ENCODE measurements at regions not wholly inside any gene's neighbourhood (a gene's known extent, or its start where the extent isn't known, plus 50 kb on each side); places are given as distances from the start of the nearest gene placed in this dataset.

DNA sequence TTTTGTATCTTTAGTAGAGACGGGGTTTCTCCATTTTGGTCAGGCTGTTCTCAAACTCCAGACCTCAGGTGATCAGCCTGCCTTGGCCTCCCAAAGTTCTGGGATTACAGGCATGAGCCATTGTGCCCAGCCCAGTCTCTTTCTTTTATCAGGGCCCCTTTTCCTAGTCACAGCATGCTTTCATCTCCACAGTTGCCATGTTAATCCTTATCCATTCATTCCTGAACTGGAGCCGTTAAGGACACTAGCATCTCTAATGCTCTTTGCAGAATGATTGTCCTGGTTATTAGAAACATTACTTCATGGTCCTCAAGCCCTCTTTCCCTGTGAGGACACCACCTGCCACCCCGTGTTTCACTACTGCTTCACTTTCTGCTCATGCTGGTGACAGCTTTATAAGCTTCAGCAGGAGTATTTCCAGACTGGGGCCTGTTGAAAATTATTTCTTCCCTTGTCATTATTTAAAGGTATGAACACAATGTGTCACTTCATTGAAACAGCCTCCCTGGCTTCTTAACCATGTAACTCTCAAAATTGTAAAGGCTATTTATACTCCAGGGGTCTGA, 313.9 kb downstream of the BMPER start:
- TF ChIP-seq EZH2phosphoT487 (IDR thresholded peaks at IDR 0.05; ENCODE audit: low read depth) (no peak), CTCF (IDR thresholded peaks at IDR 0.05; ENCODE audit: low read depth, low read length) (no peak)
- H3K36me3 ChIP-seq (replicated peaks; ENCODE audit: low read depth, low read length) = no peaks in the 10 kb centered on the region
- H4K20me1 ChIP-seq (ENCODE audit: insufficient read depth, low read length) = no peaks in the 10 kb centered on the region
- H2AFZ ChIP-seq (ENCODE audit: low read depth, low read length) = no peak overlapping the region
- H3K79me2 ChIP-seq (ENCODE audit: low read length) = no peaks in the 10 kb centered on the region
- H3K9me3 ChIP-seq (ENCODE audit: insufficient read depth, low read length) = no peaks in the 10 kb centered on the region
- H3K9ac ChIP-seq (ENCODE audit: low read length) = no peak overlapping the region
- no peak overlapping the region for H3K4me3 ChIP-seq (ENCODE audit: low read length)
- no peaks in the 10 kb centered on the region for H3K27me3 ChIP-seq (ENCODE audit: low read depth, low read length)
- no peaks in the 10 kb centered on the region for H3K4me1 ChIP-seq (ENCODE audit: low read length)
- no peak overlapping the region for H3K27ac ChIP-seq (ENCODE audit: low read length)
- H3K4me2 ChIP-seq (ENCODE audit: low read length) = no peak overlapping the region

DNA sequence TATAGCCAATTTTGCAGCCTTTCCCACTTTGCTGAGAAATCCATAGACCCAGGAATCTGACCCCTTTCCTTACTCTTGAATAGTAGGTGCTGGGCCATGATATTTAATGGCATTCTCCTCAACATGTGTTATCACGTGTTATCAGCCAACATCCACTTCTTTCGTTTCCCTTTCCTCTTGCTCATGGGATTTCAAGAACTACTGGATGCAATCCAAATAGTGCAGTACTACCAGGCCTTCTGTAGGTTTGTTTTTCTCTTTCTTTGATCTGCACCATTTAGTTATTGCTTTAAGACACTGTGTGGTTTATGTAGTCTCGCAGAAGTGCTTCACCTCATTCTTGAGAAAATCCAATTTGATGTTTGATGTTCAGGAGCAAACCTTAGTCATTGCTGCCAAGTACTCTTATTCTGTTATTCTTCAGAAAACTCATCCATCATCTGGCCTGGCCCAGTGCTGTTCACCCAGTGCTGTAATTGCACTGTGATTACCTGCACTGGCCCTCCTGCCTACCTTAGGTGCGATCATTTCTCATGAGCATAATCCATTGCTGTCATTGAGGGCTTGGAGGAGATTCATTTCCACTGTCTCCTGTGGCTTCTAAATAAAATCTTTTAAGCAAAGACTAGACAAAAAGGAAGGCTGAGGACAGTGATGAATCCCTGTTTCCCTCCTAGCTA, 315.3 kb downstream of the BMPER start:
- no peak for TF ChIP-seq EZH2phosphoT487 (IDR thresholded peaks at IDR 0.05; ENCODE audit: low read depth)
- TF ChIP-seq CTCF (IDR thresholded peaks at IDR 0.05; ENCODE audit: low read depth, low read length) = no peak
- Histone ChIP-seq H3K9ac (ENCODE audit: low read length) (no peak overlapping the region), H3K27ac (ENCODE audit: low read length) (no peak overlapping the region), H3K9me3 (ENCODE audit: insufficient read depth, low read length) (no peaks in the 10 kb centered on the region), H3K27me3 (ENCODE audit: low read depth, low read length) (no peaks in the 10 kb centered on the region), H3K4me1 (ENCODE audit: low read length) (no peaks in the 10 kb centered on the region), H2AFZ (ENCODE audit: low read depth, low read length) (no peak overlapping the region), H4K20me1 (ENCODE audit: insufficient read depth, low read length) (no peaks in the 10 kb centered on the region), H3K4me3 (ENCODE audit: low read length) (no peak overlapping the region), H3K4me2 (ENCODE audit: low read length) (no peak overlapping the region), H3K36me3 (replicated peaks; ENCODE audit: low read depth, low read length) (no peaks in the 10 kb centered on the region), H3K79me2 (ENCODE audit: low read length) (no peaks in the 10 kb centered on the region)

- no peak overlapping the region for H2AFZ ChIP-seq (ENCODE audit: low read depth, low read length)
- H3K9ac ChIP-seq (ENCODE audit: low read length) = no peak overlapping the region
- H3K4me2 ChIP-seq (ENCODE audit: low read length) = no peak overlapping the region
- TF ChIP-seq EZH2phosphoT487 (IDR thresholded peaks at IDR 0.05; ENCODE audit: low read depth) = no peak
- no peaks in the 10 kb centered on the region for H3K79me2 ChIP-seq (ENCODE audit: low read length)
- no peaks in the 10 kb centered on the region for H3K27me3 ChIP-seq (ENCODE audit: low read depth, low read length)
- no peaks in the 10 kb centered on the region for H4K20me1 ChIP-seq (ENCODE audit: insufficient read depth, low read length)
- no peak overlapping the region for H3K27ac ChIP-seq (ENCODE audit: low read length)
- H3K4me3 ChIP-seq (ENCODE audit: low read length) = no peak overlapping the region
- H3K4me1 ChIP-seq (ENCODE audit: low read length) = no peaks in the 10 kb centered on the region
- H3K36me3 ChIP-seq (replicated peaks; ENCODE audit: low read depth, low read length) = no peaks in the 10 kb centered on the region
- H3K9me3 ChIP-seq (ENCODE audit: insufficient read depth, low read length) = no peaks in the 10 kb centered on the region
Measured at GRCh38 chr7:34222316-34222715, 317.0 kb downstream of the BMPER start.

- TF ChIP-seq EZH2phosphoT487 (IDR thresholded peaks at IDR 0.05; ENCODE audit: low read depth) = no peak
- no peak for TF ChIP-seq CTCF (IDR thresholded peaks at IDR 0.05; ENCODE audit: low read depth, low read length)
- Histone ChIP-seq H3K27me3 (ENCODE audit: low read depth, low read length) (no peaks in the 10 kb centered on the region), H3K4me3 (ENCODE audit: low read length) (no peak overlapping the region), H3K4me1 (ENCODE audit: low read length) (no peaks in the 10 kb centered on the region), H4K20me1 (ENCODE audit: insufficient read depth, low read length) (no peaks in the 10 kb centered on the region), H3K9me3 (ENCODE audit: insufficient read depth, low read length) (no peaks in the 10 kb centered on the region), H3K27ac (ENCODE audit: low read length) (no peak overlapping the region), H2AFZ (ENCODE audit: low read depth, low read length) (no peak overlapping the region), H3K36me3 (replicated peaks; ENCODE audit: low read depth, low read length) (no peaks in the 10 kb centered on the region), H3K9ac (ENCODE audit: low read length) (no peak overlapping the region), H3K4me2 (ENCODE audit: low read length) (no peak overlapping the region), H3K79me2 (ENCODE audit: low read length) (no peaks in the 10 kb centered on the region)
Measured at GRCh38 chr7:34222722-34223121, 317.4 kb downstream of the BMPER start.
